OCI-LY1 (cell line): ENCODE measurements at regions not wholly inside any gene's neighbourhood (a gene's known extent, or its start where the extent isn't known, plus 50 kb on each side); places are given as distances from the start of the nearest gene placed in this dataset.

Experiments used
- EZH2 ChIP-seq: fragments of 200-600 bp; sonication (generic), shearing (Covaris generic); IDR thresholded peaks from 2 replicates; pipeline ENCODE4 v1.8.0; 2017; ENCODE audit warnings: borderline replicate concordance, mixed run types, mild to moderate bottlenecking, antibody characterized with exemption, low read length, moderate library complexity, mixed read lengths
- TF ChIP-seq, protein P1 (sequence below): fragments of 200-600 bp; sonication (generic), shearing (Covaris generic); IDR thresholded peaks from 2 replicates; pipeline ENCODE4 v1.5.1; 2017; ENCODE audit warnings: mild to moderate bottlenecking, antibody characterized with exemption, low read length, moderate library complexity, mixed read lengths

DNA sequence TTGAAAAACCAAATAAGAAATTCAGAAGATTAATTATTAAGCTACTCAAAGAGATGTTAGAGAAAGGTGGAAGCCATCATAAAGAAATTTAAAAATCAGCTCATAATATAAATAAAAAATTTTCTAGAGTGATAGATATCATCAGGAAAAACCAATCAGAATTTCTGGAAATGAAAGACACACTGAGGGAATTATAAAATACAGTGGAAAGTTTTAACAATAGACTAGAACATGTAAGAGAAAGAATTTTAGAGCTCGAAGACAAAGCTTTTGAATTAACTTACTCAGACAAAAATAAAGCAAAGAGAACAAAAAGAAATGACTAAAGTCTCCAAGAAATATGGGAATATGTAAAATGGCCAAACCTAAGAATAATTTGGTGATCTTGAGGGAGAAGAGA, 1926.9 kb upstream of the RAG2 start:
- TF ChIP-seq, protein P1, sequence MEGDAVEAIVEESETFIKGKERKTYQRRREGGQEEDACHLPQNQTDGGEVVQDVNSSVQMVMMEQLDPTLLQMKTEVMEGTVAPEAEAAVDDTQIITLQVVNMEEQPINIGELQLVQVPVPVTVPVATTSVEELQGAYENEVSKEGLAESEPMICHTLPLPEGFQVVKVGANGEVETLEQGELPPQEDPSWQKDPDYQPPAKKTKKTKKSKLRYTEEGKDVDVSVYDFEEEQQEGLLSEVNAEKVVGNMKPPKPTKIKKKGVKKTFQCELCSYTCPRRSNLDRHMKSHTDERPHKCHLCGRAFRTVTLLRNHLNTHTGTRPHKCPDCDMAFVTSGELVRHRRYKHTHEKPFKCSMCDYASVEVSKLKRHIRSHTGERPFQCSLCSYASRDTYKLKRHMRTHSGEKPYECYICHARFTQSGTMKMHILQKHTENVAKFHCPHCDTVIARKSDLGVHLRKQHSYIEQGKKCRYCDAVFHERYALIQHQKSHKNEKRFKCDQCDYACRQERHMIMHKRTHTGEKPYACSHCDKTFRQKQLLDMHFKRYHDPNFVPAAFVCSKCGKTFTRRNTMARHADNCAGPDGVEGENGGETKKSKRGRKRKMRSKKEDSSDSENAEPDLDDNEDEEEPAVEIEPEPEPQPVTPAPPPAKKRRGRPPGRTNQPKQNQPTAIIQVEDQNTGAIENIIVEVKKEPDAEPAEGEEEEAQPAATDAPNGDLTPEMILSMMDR: no peak
- no peak for TF ChIP-seq EZH2
